Astrocyte (in vitro differentiated cells and primary cell): ENCODE measurements at regions not wholly inside any gene's neighbourhood (a gene's known extent, or its start where the extent isn't known, plus 50 kb on each side); places are given as distances from the start of the nearest gene placed in this dataset.

Experiments used
- DNase-seq: peaks from one replicate; pipeline ENCODE4 v3.0.0-alpha.2; 2010; ENCODE audit warnings: low read depth
- FAIRE-seq: peaks from 2 replicates; lab custom pipeline; 2011; peaks lifted over from hg19 to GRCh38; lab: Jason Lieb, UNC
- H2AFZ ChIP-seq: 2 replicates; pipeline ENCODE4 v1.6.0; 2012; ENCODE audit warnings: low read depth, low read length, inconsistent platforms
- H3K27ac ChIP-seq: 2 replicates; pipeline ENCODE4 v1.5.1; 2011; ENCODE audit warnings: low read depth, low read length, inconsistent platforms
- H3K27me3 ChIP-seq: 2 replicates; pipeline ENCODE4 v1.6.0; 2011; ENCODE audit warnings: low read length, inconsistent platforms; ENCODE audit not compliant: insufficient read depth
- H3K36me3 ChIP-seq: 2 replicates; pipeline ENCODE4 v1.5.1; 2011; ENCODE audit warnings: low read length, inconsistent platforms; ENCODE audit not compliant: insufficient read depth
- H3K4me1 ChIP-seq: 2 replicates; pipeline ENCODE4 v1.5.1; 2011; ENCODE audit warnings: low read length, inconsistent platforms; ENCODE audit not compliant: insufficient read depth
- H3K4me2 ChIP-seq: 2 replicates; pipeline ENCODE4 v1.6.0; 2012; ENCODE audit warnings: low read length, inconsistent platforms
- H3K4me3 ChIP-seq: 2 replicates; pipeline ENCODE4 v1.5.1; 2011; ENCODE audit warnings: low read depth, mild to moderate bottlenecking, low read length, inconsistent platforms; ENCODE audit not compliant: insufficient read depth
- H3K79me2 ChIP-seq: 2 replicates; pipeline ENCODE4 v1.6.0; 2012; ENCODE audit warnings: mild to moderate bottlenecking, low read length, inconsistent platforms; ENCODE audit not compliant: insufficient read depth
- H3K9ac ChIP-seq: 2 replicates; pipeline ENCODE4 v1.6.0; 2012; ENCODE audit warnings: mild to moderate bottlenecking, low read length, inconsistent platforms
- H3K9me3 ChIP-seq: 2 replicates; pipeline ENCODE4 v1.5.1; 2012; ENCODE audit warnings: low read depth, mild to moderate bottlenecking, low read length, inconsistent platforms; ENCODE audit not compliant: insufficient read depth
- H4K20me1 ChIP-seq: 2 replicates; pipeline ENCODE4 v1.6.0; 2012; ENCODE audit warnings: low read length, inconsistent platforms; ENCODE audit not compliant: insufficient read depth
- H3K27ac Mint-ChIP-seq: one replicate; pipeline ENCODE4 v1.8.0; 2021; ENCODE audit warnings: mild to moderate bottlenecking, mixed read lengths; ENCODE audit not compliant: unreplicated experiment
- H3K27me3 Mint-ChIP-seq: one replicate; pipeline ENCODE4 v1.8.0; 2021; ENCODE audit warnings: low read depth, mixed read lengths; ENCODE audit not compliant: unreplicated experiment
- H3K36me3 Mint-ChIP-seq: one replicate; pipeline ENCODE4 v1.8.0; 2021; ENCODE audit warnings: low read depth, mixed read lengths; ENCODE audit not compliant: unreplicated experiment
- H3K4me1 Mint-ChIP-seq: one replicate; pipeline ENCODE4 v1.8.0; 2021; ENCODE audit warnings: low read depth, mixed read lengths; ENCODE audit not compliant: unreplicated experiment
- H3K4me3 Mint-ChIP-seq: one replicate; pipeline ENCODE4 v1.8.0; 2021; ENCODE audit warnings: mild to moderate bottlenecking, moderate library complexity, mixed read lengths; ENCODE audit not compliant: unreplicated experiment
- H3K9me3 Mint-ChIP-seq: one replicate; pipeline ENCODE4 v1.8.0; 2021; ENCODE audit warnings: mild to moderate bottlenecking, mixed read lengths; ENCODE audit not compliant: unreplicated experiment
- CTCF ChIP-seq: IDR thresholded peaks from 2 replicates; pipeline ENCODE4 v1.5.1; 2011; ENCODE audit warnings: low read depth, mild to moderate bottlenecking, inconsistent platforms, low read length, moderate library complexity; ENCODE audit not compliant: insufficient read depth
- EZH2 ChIP-seq: IDR thresholded peaks from 2 replicates; pipeline ENCODE4 v1.6.1; 2012; ENCODE audit warnings: mild to moderate bottlenecking, low read length, inconsistent platforms; ENCODE audit not compliant: insufficient read depth

GRCh38 chr3:150177673-150178381 is 207.1 kb upstream of the PFN2 start:
- Mint-ChIP-seq H3K4me3 (no peak overlapping the region), H3K4me1 (peaks cover 18% of the 10 kb centered on the region), H3K27me3 (no peaks in the 10 kb centered on the region), H3K27ac (peak overlapping the region; percentile 54), H3K9me3 (no peaks in the 10 kb centered on the region), H3K36me3 (no peaks in the 10 kb centered on the region)
- Histone ChIP-seq H3K27ac (no peak overlapping the region), H4K20me1 (no peaks in the 10 kb centered on the region), H3K9me3 (no peaks in the 10 kb centered on the region), H3K79me2 (no peaks in the 10 kb centered on the region), H3K4me1 (peaks cover 6% of the 10 kb centered on the region), H3K9ac (no peak overlapping the region), H3K36me3 (no peaks in the 10 kb centered on the region), H2AFZ (no peak overlapping the region), H3K4me3 (no peak overlapping the region), H3K4me2 (no peak overlapping the region), H3K27me3 (no peaks in the 10 kb centered on the region)
- peak; percentile 77 for DNase-seq
- FAIRE-seq = peak; percentile 63
- TF ChIP-seq EZH2 (no peak), CTCF (no peak)

GRCh38 chr3:150174179-150174578 is 203.5 kb upstream of the PFN2 start:
- TF ChIP-seq EZH2 (no peak), CTCF (no peak)
- Histone ChIP-seq H3K4me2 (no peak overlapping the region), H3K9ac (no peak overlapping the region), H3K4me1 (no peaks in the 10 kb centered on the region), H3K9me3 (no peaks in the 10 kb centered on the region), H4K20me1 (no peaks in the 10 kb centered on the region), H3K27me3 (no peaks in the 10 kb centered on the region), H2AFZ (no peak overlapping the region), H3K79me2 (no peaks in the 10 kb centered on the region), H3K27ac (no peak overlapping the region), H3K4me3 (no peak overlapping the region), H3K36me3 (no peaks in the 10 kb centered on the region)
- FAIRE-seq (no peak), DNase-seq (no peak)
- Mint-ChIP-seq H3K36me3 (no peaks in the 10 kb centered on the region), H3K27me3 (peaks cover 3% of the 10 kb centered on the region), H3K4me1 (peaks cover 11% of the 10 kb centered on the region), H3K9me3 (no peaks in the 10 kb centered on the region), H3K4me3 (no peak overlapping the region), H3K27ac (no peak overlapping the region)

GRCh38 chr3:150172356-150172755 is 201.7 kb upstream of the PFN2 start:
- TF ChIP-seq CTCF (no peak), EZH2 (no peak)

More at GRCh38 chr3:150172356-150172755, 201.7 kb upstream of the PFN2 start:
- no peaks in the 10 kb centered on the region for H3K36me3 ChIP-seq
- no peaks in the 10 kb centered on the region for H3K9me3 ChIP-seq
- H3K79me2 ChIP-seq = no peaks in the 10 kb centered on the region
- no peak overlapping the region for H3K9ac ChIP-seq
- H3K4me2 ChIP-seq = no peak overlapping the region
- H3K4me3 ChIP-seq = no peak overlapping the region
- Mint-ChIP-seq H3K4me1 (peaks cover 7% of the 10 kb centered on the region), H3K27me3 (peaks cover 3% of the 10 kb centered on the region), H3K4me3 (no peak overlapping the region), H3K36me3 (no peaks in the 10 kb centered on the region), H3K27ac (no peak overlapping the region), H3K9me3 (no peaks in the 10 kb centered on the region)
- H3K4me1 ChIP-seq = no peaks in the 10 kb centered on the region
- no peak for FAIRE-seq
- H4K20me1 ChIP-seq = no peaks in the 10 kb centered on the region
- no peaks in the 10 kb centered on the region for H3K27me3 ChIP-seq
- H2AFZ ChIP-seq = no peak overlapping the region
- no peak for DNase-seq
- H3K27ac ChIP-seq = no peak overlapping the region
